Thyroid gland (tissue), 4 donors: ENCODE measurements at regions not wholly inside any gene's neighbourhood (a gene's known extent, or its start where the extent isn't known, plus 50 kb on each side); places are given as distances from the start of the nearest gene placed in this dataset.

Source experiments
- DNase-seq, 2 donors: peaks; one replicate each; pipeline ENCODE4 v3.0.0-alpha.2; 2019
- H3K27ac ChIP-seq, 3 donors: fragments of 200-600 bp; sonication (generic); 1 replicate in 2 of 3; 2 replicates in 1 of 3; pipeline ENCODE4 v1.5.1; 2016 to 2019; ENCODE audit warnings: mild to moderate bottlenecking in 1 of 3, moderate library complexity in 1 of 3
- H3K27me3 ChIP-seq: fragments of 200-600 bp; sonication (generic); one replicate; pipeline ENCODE4 v1.5.1; 2019
- H3K36me3 ChIP-seq, 2 donors: fragments of 200-600 bp; sonication (generic); one replicate each; pipeline ENCODE4 v1.5.1; 2016 to 2019
- H3K4me1 ChIP-seq, 2 donors: fragments of 200-600 bp; sonication (generic); one replicate each; pipeline ENCODE4 v1.5.1; 2017 to 2019
- H3K4me3 ChIP-seq, 3 donors: fragments of 200-600 bp; sonication (generic); replicated peaks in 1 of 3; 1 replicate in 2 of 3; 2 replicates in 1 of 3; pipeline ENCODE4 v1.5.1; 2016; ENCODE audit warnings: mild to moderate bottlenecking in 1 of 3
- H3K9me3 ChIP-seq: fragments of 200-600 bp; sonication (generic); one replicate; pipeline ENCODE4 v1.5.1; 2017
- CTCF ChIP-seq, 6 experiments: fragments of 200-600 bp in 3 of 6; fragments of 450-650 bp in 3 of 6; sonication (generic) in 3 of 6; IDR thresholded peaks; one replicate each; pipeline ENCODE4 v1.5.1; 2016 to 2019; ENCODE audit warnings: antibody characterized with exemption in 6 of 6, mild to moderate bottlenecking in 2 of 6, inconsistent platforms in 1 of 6, moderate library complexity in 1 of 6
- POLR2A ChIP-seq, 2 donors: fragments of 450-650 bp; IDR thresholded peaks; one replicate each; pipeline ENCODE4 v1.6.1; 2017; ENCODE audit warnings: antibody characterized with exemption in 2 of 2, mild to moderate bottlenecking in 2 of 2, moderate library complexity in 1 of 2
- WGBS, 2 donors: methylation state at CpG; one replicate each; pipeline ENCODE4 v1.1.5; 2017; 5-methylcytosine and 5-hydroxymethylcytosine counted together
- intact Hi-C: fragments of 100-400 bp; cut with DNase I; formaldehyde crosslinking; loops from one replicate; pipeline ENCODE4 v1.15.1; 2023

GRCh38 chr5:85823462-85824426 is 794.0 kb upstream of the COX7C start:
- Histone ChIP-seq H3K4me1 (no peaks in the 10 kb centered on the region), H3K27ac (no peak overlapping the region), H3K9me3 (no peaks in the 10 kb centered on the region), H3K36me3 (no peaks in the 10 kb centered on the region), H3K4me3 (no peak overlapping the region), H3K27me3 (no peaks in the 10 kb centered on the region)
- DNase-seq: no peak
- WGBS, 2 donors: 73 to 84% methylated on average over 6 of the region's 6 CpGs
- no peak for TF ChIP-seq CTCF (IDR thresholded peaks at IDR 0.05)
- no peak for TF ChIP-seq POLR2A (IDR thresholded peaks at IDR 0.05)
- intact Hi-C loops: no loop called here

DNA sequence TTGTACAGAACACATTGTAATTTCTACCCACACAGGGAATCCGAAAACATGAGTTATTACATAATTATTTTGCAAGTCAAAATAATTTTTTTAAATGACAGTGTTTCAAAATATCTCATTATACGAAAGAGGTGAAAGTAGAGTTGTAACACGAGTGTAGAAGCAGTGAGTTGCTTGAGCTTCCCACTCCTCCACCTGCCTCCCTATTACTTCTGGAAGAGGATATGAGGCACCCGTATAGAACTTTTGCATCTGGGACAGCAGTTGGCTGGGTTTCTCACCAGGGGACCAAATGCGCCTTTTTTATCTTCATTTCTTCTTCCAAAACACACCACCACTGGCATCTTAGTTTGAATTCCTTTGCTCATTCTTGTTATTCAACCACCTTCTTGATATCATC is 779.0 kb upstream of the COX7C start:
- no peak for TF ChIP-seq POLR2A (IDR thresholded peaks at IDR 0.05)
- no peak for TF ChIP-seq CTCF (IDR thresholded peaks at IDR 0.05)
- no peak for DNase-seq
- Histone ChIP-seq H3K36me3 (no peaks in the 10 kb centered on the region), H3K4me3 (no peak overlapping the region), H3K9me3 (no peaks in the 10 kb centered on the region), H3K27me3 (no peaks in the 10 kb centered on the region), H3K4me1 (no peaks in the 10 kb centered on the region), H3K27ac (no peak overlapping the region)
- 85% methylated on average over 5 of the region's 5 CpGs for WGBS, 2 donors
- intact Hi-C loops: no loop called here

- Histone ChIP-seq H3K27ac (no peak overlapping the region), H3K9me3 (no peaks in the 10 kb centered on the region), H3K27me3 (no peaks in the 10 kb centered on the region), H3K4me1 (no peaks in the 10 kb centered on the region), H3K4me3 (no peak overlapping the region), H3K36me3 (no peaks in the 10 kb centered on the region)
- no peak for DNase-seq
- 68 to 71% methylated on average over 2 of the region's 2 CpGs for WGBS, 2 donors
- intact Hi-C loops: no loop called here
- TF ChIP-seq CTCF (IDR thresholded peaks at IDR 0.05): no peak
- no peak for TF ChIP-seq POLR2A (IDR thresholded peaks at IDR 0.05)
Measured at GRCh38 chr5:85841653-85842052, 776.1 kb upstream of the COX7C start.

DNA sequence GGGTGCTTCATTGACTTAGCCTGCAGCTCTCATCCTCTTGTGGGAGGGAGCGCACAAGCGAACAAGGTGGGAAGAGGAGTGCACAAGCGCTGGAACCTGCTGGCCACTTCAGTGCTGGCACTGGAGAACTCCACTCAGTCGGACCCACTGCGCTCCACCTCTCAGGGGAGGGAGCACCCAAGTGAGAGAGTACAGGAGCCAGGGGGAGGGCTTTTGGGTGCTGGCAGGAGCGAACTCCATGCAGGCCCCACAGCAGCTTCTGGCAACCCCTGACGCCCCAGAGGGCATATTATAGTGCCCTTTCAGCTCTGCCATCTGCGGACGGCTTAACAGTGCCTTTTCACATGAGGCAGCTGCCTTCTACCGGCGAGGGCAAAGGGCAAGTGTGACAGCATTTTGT is 774.2 kb upstream of the COX7C start:
- H3K4me1 ChIP-seq: no peaks in the 10 kb centered on the region
- no peak overlapping the region for H3K27ac ChIP-seq
- H3K36me3 ChIP-seq: no peaks in the 10 kb centered on the region
- H3K27me3 ChIP-seq: no peaks in the 10 kb centered on the region
- intact Hi-C loops: no loop called here
- H3K9me3 ChIP-seq: no peaks in the 10 kb centered on the region
- WGBS, 2 donors: 94% methylated on average over 10 of the region's 11 CpGs
- DNase-seq: no peak
- TF ChIP-seq POLR2A (IDR thresholded peaks at IDR 0.05): no peak
- TF ChIP-seq CTCF (IDR thresholded peaks at IDR 0.05): no peak
- H3K4me3 ChIP-seq: no peak overlapping the region

DNA sequence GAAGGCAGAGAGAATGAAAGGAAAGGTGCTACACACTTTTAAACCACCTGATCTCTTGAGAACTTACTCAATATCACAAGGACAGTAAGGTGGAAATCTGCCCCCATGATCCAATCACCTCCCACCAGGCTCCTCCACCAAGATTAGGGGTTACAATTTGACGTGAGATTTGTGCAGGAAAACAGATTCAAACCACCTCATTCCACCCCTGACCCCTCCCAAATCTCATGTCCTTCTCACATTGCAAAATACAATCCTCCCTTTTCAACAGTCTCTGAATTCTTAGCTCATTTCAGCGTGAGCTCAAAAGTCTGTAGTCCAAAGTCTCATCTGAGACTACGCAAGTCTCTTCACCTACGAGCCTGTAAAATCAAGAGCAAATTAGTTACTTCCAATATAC is 768.3 kb upstream of the COX7C start:
- no peaks in the 10 kb centered on the region for H3K36me3 ChIP-seq
- no peak for TF ChIP-seq POLR2A (IDR thresholded peaks at IDR 0.05)
- H3K9me3 ChIP-seq: no peaks in the 10 kb centered on the region
- DNase-seq: no peak
- no peaks in the 10 kb centered on the region for H3K27me3 ChIP-seq
- intact Hi-C loops: no loop called here
- no peak overlapping the region for H3K4me3 ChIP-seq
- H3K27ac ChIP-seq: no peak overlapping the region
- H3K4me1 ChIP-seq: no peaks in the 10 kb centered on the region
- 79 to 82% methylated on average over 4 of the region's 4 CpGs for WGBS, 2 donors
